Kidney glomerular epithelial cell (primary cell): ENCODE measurements at regions not wholly inside any gene's neighbourhood (a gene's known extent, or its start where the extent isn't known, plus 50 kb on each side); places are given as distances from the start of the nearest gene placed in this dataset.
A peak's percentile ranks its signal among the peaks of the same experiment; 100 is the strongest.

Experiments used
- DNase-seq: peaks from one replicate; lab custom pipeline; 2025; lab: John Stamatoyannopoulos, UW

DNA sequence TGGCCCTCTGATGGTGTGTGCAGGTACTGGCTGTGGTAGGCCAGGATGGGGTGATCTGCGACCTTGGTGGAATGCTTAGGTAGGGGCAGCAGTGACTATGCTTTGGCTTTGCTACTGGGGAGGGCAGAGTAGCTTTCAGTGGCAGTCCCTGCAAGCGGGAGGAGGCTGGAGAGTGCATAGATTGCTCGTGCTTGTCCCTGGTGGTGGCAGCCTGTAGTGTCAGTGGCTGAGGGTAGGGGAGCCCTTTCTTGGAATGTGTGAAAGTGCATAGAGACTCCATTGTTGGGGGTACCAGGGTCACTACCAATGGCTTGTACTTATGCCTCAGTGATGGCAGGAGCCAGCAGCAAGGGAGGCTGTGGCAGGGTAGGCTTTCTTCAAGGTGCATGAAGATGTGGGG, 582.6 kb downstream of the MRPL39 start:
- DNase-seq, result no peak

DNA sequence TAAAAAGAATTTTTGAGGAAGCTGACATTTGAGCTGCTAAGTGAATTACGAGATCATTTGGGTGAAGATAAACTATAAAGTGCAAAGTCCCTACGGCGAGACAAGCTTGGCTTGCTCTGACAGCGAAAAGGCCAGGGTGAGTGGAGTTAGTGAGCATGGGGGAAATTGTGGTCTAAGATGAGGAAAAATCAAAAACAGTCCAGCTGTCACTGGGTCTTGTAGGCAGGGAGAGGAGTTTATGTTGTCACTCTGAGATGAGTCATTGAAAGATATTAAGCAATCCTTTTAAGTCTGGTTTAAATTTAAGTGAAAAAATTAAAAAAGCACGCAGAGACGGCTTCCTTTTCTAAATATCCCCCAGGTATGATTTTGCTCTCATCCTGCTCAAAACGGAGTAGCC, 601.9 kb downstream of the MRPL39 start:
- no peak for DNase-seq

DNA sequence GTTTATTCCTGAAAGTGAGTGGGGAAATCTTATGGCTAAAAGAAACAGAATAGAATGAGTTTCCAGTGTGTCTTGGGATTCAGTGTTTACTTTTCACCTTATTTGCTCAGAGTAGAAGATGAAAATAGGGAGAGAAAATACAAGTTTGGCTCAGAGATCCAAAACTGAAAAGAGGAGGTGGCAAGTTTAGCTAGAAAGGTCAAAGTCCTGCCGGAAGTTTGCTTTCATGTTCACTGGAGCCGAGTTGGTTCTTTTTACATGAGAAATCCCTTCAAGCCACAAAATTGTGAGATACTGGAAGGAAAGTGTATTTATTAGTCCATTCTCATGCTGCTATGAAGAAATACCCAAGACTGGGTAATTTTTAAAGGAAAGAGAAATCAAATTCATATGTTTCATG, 604.6 kb downstream of the MRPL39 start:
- no peak for DNase-seq

DNA sequence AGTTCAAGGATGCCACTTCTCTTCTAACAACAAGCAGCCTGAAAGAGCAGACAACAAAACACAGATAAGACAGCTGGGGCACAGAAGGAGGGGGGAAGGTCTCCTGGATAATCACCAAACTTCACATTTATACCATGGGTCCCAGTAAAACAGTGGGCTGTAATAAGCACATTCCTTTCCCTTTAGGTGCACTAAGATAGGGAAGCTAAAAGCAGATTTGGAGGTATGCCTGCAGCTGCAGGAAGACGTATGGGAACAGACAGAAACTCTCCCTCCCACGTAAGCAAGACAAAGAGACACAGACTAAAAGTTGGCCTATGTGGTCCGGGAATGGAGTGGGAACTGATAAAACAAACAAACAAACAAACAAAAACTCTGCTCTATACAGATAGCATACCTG, 612.1 kb downstream of the MRPL39 start:
- no peak for DNase-seq

DNA sequence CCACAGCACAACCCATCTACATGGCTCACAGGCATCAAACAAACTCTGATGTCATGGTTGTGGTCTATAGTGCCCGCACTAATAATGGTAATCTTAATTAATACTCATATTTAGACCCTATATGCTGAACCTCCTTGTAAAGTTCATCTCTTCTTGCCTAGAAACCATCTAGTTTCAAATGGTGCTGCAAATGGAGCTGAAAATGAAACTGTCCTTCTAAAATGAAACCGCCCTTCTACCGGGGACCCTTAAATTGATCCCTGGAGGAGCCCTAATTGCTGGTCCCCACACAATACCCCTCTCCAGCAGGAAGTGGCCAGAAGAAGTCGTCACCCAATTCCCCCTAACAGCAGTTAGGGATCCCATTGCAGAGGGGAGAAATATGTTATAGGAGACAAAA, 612.6 kb downstream of the MRPL39 start:
- no peak for DNase-seq

DNA sequence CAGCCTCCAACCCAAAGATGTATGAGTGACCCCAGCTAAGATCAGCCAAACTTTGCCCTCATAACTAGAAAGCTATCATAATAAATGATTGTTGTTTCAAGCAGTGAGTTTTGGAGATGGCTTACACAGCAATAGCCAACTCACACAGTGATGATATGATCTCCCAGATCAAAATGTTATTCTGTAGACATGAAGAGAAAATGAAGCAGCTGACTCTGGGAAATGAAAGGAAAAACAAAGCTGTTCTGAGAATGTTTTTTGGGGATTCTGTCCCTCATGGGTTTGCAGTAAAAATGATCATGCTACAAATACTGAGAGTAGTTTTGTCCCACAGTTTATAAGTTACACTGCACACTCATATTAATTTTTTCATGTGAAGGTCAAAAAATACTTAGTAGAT, 617.8 kb downstream of the MRPL39 start:
- DNase-seq, result no peak

DNA sequence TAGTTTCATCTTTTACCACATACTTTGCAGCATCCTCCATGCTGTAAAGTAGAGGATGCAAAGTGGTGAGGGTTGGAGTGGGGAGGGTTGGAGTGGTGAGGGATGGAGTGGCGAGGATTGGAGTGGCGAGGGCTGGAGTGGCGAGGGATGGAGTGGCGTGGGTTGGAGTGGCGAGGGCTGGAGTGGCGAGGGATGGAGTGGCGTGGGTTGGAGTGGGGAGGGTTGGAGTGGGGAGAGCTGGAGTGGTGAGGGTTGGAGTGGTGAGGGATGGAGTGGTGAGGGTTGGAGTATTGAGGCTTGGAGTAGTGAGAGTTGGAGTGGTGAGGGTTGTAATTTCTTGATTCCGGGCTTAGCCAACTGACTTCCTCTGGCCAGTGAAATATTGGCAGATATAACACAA, 618.3 kb downstream of the MRPL39 start:
- no peak for DNase-seq

DNA sequence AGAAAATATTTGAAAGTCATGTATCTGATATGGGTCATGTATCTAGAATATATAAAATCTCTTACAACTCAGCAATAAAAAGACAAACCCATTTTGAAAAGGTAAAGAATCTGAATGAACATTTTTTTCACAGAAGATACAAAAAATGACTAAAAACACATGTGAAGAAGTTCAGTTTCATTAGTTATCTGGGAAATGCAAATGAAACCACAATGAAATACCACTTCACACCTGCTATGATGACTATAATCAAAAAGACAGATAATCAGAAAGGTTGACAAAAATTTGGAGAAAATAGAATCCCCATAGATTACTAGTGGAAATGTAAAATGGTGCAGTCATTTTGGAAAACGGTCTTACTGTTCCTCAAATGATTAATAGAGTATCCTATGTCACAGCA, 631.0 kb downstream of the MRPL39 start:
- DNase-seq, result no peak

DNA sequence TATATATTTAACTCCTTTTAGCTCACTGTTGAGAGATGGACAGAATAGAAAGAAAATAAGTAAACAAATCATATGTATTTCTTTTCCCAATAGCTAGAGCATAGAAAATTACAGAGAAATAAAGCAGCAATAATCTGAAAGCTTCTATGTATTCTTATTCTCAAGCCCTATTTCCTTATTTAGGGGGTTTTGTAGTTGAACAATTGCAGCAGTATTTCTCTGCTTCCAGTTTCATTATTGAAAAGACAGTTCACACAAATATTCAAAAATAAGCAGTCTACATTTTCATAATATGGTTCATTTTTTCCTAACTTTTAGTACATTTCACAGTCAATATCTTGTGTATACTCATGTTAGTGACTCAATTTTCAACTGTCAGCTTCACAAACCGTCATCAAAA, 638.2 kb downstream of the MRPL39 start:
- no peak for DNase-seq

DNA sequence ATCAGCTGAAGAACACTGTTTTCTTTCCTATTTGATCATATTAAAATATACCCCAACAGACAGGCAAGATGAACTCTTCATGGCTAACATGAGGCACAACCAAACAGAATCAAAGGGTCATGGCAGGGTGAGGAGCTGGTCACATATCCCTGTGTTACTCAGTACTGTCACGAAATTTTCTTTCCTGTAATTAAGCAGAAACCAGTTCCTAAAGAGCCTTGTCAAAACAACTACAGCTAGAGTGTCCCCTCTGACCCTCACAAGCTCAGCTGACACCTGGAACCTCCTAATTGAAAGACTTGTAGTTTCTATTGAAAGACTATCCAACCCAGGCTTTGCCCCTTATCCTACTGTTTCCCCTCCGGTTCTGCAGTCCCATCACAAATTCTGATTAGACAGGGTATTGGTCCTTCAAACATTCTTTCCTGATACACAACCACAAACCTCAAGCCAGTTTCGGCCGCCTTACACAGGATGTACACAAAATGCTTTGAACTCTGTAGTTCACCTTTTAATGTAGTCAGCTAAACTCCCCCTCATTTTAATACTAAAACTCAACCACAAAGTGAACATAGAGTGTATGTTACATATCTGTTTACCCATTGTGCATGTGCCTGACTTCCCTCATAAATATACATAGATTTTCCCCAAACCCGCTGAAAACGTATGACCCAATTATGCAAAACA, 651.9 kb downstream of the MRPL39 start:
- DNase-seq, result no peak

DNA sequence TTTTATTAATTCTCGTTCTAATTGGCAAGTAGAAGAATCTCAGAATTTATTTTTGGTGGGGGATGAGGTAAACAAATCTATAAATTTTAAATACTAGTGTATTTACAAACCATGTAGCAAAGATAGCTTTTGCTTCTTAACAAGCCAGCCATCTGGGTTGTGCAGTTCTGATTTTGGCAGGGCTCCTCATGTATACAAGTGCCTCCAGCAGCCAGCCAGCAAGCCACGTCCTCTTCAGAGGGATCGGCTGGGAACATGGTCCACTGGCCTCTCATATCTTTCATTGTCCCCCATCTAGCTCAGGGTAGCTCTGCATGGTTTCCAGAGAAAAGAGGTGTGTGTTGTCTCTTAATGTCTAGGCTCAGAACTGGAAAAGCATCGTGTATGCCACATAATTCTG, 659.1 kb downstream of the MRPL39 start:
- no peak for DNase-seq

DNA sequence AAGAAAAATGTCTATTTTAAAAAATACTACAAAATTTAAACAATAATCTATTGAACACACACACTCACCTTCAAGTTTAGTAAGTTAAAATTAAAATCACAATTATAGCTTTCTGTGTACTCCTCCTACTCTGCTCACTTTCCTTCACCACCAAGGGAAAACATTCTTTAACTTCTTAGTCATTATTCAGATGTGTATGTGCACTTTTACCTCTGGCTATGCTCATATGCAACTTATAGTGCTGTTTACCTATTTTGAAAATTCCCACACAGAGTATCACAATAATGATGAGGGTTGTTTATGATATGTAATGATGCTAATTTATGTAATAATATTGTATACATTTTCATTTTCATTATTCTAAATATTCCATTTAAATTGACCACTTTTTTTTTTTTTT, 661.4 kb downstream of the MRPL39 start:
- DNase-seq, result no peak

DNA sequence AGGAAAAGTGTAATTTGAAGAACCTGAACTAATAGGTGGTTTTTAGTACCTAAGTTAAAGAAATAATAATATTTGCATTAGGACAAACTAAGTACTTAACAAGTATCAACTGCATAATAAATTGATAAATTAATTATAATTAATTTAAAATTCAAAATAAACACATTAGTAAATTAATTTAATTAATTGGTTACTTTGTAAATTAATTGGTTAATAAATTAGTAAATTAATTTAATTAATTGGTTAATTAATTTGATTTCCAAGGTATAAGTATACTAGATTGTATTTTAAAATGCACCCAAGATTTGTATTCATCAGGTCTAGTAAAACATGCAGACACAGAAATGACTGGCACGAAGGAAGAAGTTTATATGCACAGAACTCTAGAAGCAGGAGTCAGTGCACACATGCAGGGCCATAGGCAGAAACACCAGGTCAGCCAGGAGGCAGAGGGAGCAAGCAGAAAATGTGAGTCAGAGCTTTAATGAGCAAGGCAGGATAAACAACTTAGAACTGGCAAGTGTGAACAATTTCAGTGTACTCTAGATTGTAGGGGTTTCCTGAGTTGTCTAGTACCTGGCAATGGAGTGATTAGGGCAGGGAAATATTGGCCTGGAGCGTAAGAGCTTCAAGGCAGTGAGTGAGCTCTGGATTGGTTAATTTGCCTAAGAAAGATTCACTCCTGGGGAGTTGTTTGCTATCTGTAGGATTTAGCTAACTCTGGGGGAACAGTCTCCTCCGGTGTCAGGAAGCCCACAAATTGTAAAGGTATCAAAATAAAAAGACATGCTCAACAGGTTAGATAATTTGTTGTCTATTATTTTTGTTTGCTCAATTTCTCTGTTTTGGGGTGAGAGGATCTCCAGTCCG, 665.7 kb downstream of the MRPL39 start:
- peak; percentile 18 for DNase-seq

DNA sequence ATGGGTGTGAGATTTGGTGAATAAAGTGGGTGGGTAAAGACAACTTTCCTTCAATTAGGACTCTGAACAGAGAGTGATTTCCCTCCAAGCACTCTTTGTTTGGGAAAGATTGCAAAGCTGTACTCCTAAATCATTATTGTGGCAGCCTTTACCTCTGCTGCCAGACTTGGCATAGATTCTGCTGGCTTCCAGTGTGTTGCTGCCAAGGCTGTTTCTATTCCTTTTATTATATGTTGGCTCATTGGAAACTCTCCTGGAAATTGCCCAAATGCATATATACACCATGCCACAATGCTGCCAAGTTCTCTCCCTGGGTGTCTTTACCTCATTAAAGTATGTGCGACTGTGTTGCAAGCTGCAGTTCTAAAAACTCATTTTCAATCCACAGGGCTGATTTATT, 668.0 kb downstream of the MRPL39 start:
- no peak for DNase-seq

DNA sequence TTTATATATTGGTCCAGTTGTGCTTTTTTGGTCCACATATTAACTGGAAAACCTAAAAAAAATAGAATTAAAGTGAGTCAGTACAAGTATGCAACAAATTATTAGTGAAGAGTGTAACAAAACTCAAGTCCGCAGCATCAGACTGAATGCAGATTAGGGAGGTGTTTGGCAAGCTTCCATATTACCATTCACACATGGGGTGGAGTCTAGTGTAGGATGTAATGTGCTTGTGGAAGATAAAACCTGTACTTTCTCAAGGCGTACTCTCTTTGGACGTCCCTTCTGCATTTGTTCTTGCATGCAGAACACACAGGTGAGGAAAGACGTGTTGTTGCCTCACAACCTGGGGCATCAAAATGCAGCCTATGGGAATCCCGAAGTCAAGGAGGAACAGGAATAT, 668.7 kb downstream of the MRPL39 start:
- no peak for DNase-seq

DNA sequence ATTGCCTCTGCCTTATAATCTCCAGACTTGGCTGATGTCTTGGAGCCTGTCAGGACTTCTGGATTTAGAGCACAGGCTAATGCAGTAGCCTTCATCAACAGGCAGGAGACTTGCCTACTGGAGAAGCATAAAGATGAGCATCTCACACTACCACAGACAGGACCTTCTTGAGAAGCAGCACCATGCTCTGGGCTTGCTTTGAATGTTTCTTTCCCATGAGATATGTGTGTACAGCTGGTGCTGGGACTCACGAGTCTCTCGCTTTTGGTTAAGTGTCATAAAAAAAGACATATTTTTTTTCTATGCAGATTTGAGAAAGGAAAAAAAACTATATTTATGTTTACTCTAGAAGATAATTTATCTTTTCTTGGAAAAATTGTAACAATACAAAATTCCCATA, 671.3 kb downstream of the MRPL39 start:
- no peak for DNase-seq

DNA sequence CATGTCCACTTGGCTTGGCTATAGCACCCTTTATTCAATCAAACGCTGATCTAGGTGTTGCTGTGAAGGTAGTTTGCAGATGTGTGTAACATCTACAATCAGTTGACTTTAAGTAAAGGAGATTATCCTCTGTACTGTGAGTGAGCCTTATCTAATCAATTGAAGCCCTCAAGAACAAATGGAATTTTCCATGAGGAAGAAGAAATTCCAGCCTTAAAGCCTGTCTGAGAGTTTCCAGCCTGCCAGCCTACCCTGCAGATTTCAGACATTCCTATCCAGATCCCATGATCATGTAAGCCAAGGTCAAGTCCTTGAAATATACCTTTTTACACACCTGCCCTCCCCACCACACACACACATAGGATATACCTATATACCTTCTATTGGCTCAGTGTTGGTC, 696.7 kb downstream of the MRPL39 start:
- no peak for DNase-seq

DNA sequence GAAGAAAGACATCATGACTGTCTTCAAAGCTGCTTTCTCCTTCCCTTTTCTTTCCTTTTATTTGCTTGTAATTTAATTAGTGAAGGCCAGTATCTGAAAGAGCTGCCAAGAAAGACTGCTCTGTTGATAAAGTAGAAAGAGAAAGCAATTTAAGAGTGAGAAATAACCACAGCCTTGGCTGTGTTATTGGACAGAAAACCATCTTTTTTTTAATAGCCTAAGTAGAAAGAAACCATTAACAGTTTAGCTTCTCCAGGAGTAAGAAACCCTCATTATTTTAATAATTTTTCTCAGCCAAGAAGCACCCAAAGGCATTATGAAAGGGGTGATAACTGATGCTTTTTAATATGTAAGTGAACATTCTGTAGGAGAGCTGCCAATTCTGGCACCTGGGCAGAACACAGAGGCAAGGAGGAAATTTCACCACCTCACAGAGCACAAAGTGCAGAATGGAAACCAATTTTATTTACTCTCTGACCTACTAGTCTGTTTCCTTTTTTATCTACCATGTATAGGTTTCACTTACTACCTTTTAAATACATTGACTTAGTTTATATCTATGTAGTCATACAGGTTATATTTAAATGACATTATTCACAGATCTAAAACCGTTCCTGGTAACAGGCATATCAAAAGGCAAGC, 703.2 kb downstream of the MRPL39 start:
- DNase-seq, result no peak

DNA sequence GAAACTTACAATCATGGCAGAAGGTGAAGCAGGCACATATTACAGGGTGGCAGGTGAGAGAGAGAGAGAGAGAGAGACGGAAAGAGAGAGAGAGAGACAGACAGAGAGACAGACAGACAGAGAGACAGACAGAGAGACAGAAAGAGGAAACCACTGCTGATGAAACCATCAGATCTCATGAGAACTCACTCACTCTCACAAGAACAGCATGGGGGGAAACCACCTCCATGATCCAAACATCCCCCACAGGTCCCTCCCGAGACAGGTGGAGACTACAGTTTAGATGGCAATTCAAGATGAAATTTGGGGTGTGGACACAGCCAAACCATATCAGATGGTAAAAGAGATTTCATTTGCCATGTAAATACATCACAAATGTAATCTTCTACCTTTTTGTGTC, 708.1 kb downstream of the MRPL39 start:
- no peak for DNase-seq

DNA sequence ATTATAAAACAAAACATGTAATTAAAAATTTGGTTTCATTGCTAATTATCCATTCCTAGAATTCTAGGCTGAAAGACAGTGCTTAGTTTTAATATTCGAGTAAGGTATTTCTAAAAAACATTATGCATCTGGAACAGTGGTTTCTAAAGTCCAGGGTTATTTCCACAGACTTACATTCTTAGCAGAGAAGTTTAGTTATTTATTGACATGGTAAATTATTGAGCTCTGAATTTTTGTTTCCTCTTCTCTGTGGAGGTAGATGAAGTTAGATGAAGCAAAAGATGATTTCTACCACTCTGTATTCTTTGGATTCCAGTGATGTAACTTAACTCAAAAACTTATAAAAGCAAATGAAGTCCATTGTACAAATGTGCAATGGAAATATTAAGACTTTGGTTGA, 709.4 kb downstream of the MRPL39 start:
- DNase-seq, result peak; percentile 1

DNA sequence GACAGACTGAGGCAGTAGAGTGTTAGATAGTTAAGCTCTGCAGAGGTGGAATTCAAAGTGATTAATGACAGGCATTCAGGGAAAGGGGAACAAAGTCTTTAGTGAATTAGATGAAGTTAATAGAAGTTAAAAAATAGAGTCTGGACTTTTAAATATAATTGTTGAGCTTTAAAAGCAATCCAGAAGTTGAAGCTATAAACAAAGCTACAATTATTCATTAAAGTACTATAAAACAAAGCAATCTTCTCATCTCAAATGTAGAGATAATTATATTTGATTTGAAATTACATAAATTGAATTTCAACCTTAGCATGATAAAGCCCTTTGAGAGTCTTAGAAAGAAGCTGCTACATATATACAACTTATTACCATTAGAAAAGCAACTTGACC, 710.6 kb downstream of the MRPL39 start:
- no peak for DNase-seq

DNA sequence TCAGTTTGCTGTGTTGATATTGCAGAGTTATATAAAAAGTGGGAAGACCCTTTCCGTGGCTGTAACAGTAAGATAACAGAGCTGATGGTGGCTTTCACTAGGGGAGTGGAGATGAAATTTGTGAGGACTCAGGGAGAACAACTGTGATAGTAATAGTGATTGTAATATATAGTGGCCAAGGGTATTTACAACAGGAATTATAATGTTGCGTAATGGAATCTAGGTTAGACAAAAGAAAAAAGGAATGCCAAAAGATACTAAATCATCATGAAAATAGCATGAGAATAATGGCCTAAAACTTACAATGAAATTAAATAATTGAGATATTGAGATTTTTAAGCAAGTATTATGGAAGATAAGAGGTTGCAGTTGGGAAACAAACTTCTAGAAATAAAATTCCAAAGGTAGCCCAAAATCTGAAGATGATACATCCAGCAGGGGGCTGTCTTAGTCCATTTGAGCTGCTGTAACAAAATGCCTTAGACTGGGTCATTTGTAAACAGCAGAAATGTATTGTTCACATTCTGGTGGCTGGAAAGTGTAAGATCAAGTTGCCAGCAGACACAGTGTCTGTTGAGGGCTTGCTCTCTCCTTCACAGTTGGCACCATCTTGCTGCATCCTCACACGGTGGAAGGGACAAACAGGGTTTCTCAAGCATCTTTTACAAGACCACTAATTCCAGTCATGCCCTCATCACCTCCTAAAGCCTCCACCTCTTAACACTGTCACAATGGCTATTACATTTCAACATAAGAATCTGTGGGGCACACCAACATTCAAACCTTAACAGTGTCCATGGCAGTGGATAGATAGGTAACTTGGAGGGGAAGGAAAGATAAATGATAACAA, 711.2 kb downstream of the MRPL39 start:
- peak; percentile 19 for DNase-seq
